ENCODE measurements at regions not wholly inside any gene's neighbourhood (a gene's known extent, or its start where the extent isn't known, plus 50 kb on each side); places are given as distances from the start of the nearest gene placed in this dataset.

- no peak for TF ChIP-seq POLR2A (IDR thresholded peaks at IDR 0.05)
- TF ChIP-seq, protein P1, sequence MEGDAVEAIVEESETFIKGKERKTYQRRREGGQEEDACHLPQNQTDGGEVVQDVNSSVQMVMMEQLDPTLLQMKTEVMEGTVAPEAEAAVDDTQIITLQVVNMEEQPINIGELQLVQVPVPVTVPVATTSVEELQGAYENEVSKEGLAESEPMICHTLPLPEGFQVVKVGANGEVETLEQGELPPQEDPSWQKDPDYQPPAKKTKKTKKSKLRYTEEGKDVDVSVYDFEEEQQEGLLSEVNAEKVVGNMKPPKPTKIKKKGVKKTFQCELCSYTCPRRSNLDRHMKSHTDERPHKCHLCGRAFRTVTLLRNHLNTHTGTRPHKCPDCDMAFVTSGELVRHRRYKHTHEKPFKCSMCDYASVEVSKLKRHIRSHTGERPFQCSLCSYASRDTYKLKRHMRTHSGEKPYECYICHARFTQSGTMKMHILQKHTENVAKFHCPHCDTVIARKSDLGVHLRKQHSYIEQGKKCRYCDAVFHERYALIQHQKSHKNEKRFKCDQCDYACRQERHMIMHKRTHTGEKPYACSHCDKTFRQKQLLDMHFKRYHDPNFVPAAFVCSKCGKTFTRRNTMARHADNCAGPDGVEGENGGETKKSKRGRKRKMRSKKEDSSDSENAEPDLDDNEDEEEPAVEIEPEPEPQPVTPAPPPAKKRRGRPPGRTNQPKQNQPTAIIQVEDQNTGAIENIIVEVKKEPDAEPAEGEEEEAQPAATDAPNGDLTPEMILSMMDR (IDR thresholded peaks at IDR 0.05), result no peak
Observed at GRCh38 chr5:158226496-158226895, 367.6 kb upstream of the CLINT1 start.
